A549 (cell line): ENCODE measurements at regions not wholly inside any gene's neighbourhood (a gene's known extent, or its start where the extent isn't known, plus 50 kb on each side); places are given as distances from the start of the nearest gene placed in this dataset.

Experiments used
- ATAC-seq, 2 experiments: fragments of 200-7000 bp in 1 of 2; fragments of >200 bp in 1 of 2; cut with Nextera tagmentation in 1 of 2; cut with Tn5 transposase in 1 of 2; 3 replicates each; pipeline versions ENCODE4 v1.8.0 to v1.9.1; 2018 to 2020; ENCODE audit warnings: mild to moderate bottlenecking in 1 of 2, moderate library complexity in 1 of 2
- CTCF ChIA-PET: fragments of 300-600 bp; sonication (Branson Sonifier 250); formaldehyde crosslinking; extraction: SDS; loops from one replicate; lab custom pipeline; 2021; ENCODE audit warnings: antibody characterized with exemption, inconsistent platforms; lab: Yijun Ruan, JAX
- POLR2A ChIA-PET: fragments of 350-600 bp; formaldehyde crosslinking; extraction: SDS; loops from one replicate; lab custom pipeline; 2021; ENCODE audit warnings: antibody characterized with exemption, inconsistent platforms; lab: Yijun Ruan, JAX
- DNase-seq, 2 experiments: peaks; one replicate each; pipeline versions ENCODE4 v3.0.0 to v3.0.0-alpha.2; 2011 to 2016; ENCODE audit warnings: low read depth in 1 of 2, low spot score in 1 of 2
- FAIRE-seq: peaks from 2 replicates; lab custom pipeline; 2011; peaks lifted over from hg19 to GRCh38; lab: Jason Lieb, UNC
- H3K27ac ChIP-seq, 2 experiments: fragments of >200 bp; sonication (Bioruptor Twin); formaldehyde crosslinking; 3 replicates each; pipeline ENCODE4 v1.5.1; 2016 to 2017
- H3K4me1 ChIP-seq: fragments of >200 bp; sonication (Bioruptor Twin); formaldehyde crosslinking; 3 replicates; pipeline ENCODE4 v1.6.1; 2016
- H3K4me2 ChIP-seq: fragments of >200 bp; sonication (Bioruptor Twin); formaldehyde crosslinking; 3 replicates; pipeline ENCODE4 v1.6.1; 2016
- H3K4me3 ChIP-seq: fragments of >200 bp; sonication (Bioruptor Twin); formaldehyde crosslinking; 3 replicates; pipeline ENCODE4 v1.5.1; 2016
- H3K9me3 ChIP-seq: fragments of >200 bp; sonication (Bioruptor Twin); formaldehyde crosslinking; 3 replicates; pipeline ENCODE4 v1.6.1; 2016
- BHLHE40 ChIP-seq: IDR thresholded peaks from 2 replicates; pipeline ENCODE4 v1.6.1; 2012; ENCODE audit warnings: low read depth, low read length, inconsistent platforms
- CHD2 ChIP-seq: fragments of 150-350 bp; IDR thresholded peaks from 2 replicates; pipeline ENCODE4 v1.6.1; 2014; ENCODE audit warnings: low read length; ENCODE audit not compliant: partially characterized antibody
- EHMT2 ChIP-seq: fragments of 200-600 bp; sonication (generic); IDR thresholded peaks from 2 replicates; pipeline ENCODE4 v1.6.1; 2016; ENCODE audit warnings: antibody characterized with exemption, low read depth, mild to moderate bottlenecking, moderate library complexity
- EP300 ChIP-seq, 2 experiments: fragments of >200 bp; sonication (Bioruptor Twin); formaldehyde crosslinking; IDR thresholded peaks; 2 replicates in 1 of 2; 3 replicates in 1 of 2; pipeline ENCODE4 v1.6.1; 2016 to 2017
- GATA3 ChIP-seq: IDR thresholded peaks from 2 replicates; pipeline ENCODE4 v1.6.1; 2012; ENCODE audit warnings: borderline replicate concordance
- JUN ChIP-seq, 2 experiments: fragments of >200 bp; sonication (Bioruptor Twin); formaldehyde crosslinking; IDR thresholded peaks; 2 replicates in 1 of 2; 3 replicates in 1 of 2; pipeline ENCODE4 v1.6.1; 2016 to 2017
- KDM1A ChIP-seq: fragments of 200-600 bp; sonication (generic); IDR thresholded peaks from 2 replicates; pipeline ENCODE4 v1.6.1; 2016; ENCODE audit warnings: low read depth, mild to moderate bottlenecking
- KDM5A ChIP-seq: fragments of 200-600 bp; sonication (generic); IDR thresholded peaks from 2 replicates; pipeline ENCODE4 v1.6.1; 2016; ENCODE audit warnings: antibody characterized with exemption, mild to moderate bottlenecking
- MAFK ChIP-seq: fragments of 450-650 bp; IDR thresholded peaks from 2 replicates; pipeline ENCODE4 v1.6.1; 2014; ENCODE audit not compliant: partially characterized antibody
- NR3C1 ChIP-seq: fragments of >200 bp; sonication (Bioruptor Twin); formaldehyde crosslinking; IDR thresholded peaks from 3 replicates; pipeline ENCODE4 v1.6.1; 2017
- RCOR1 ChIP-seq: fragments of 150-350 bp; IDR thresholded peaks from 2 replicates; pipeline ENCODE4 v1.6.1; 2014; ENCODE audit warnings: antibody characterized with exemption, low read length, low read depth
- SREBF2 ChIP-seq: fragments of 450-650 bp; IDR thresholded peaks from 2 replicates; pipeline ENCODE4 v1.6.1; 2014; ENCODE audit warnings: mild to moderate bottlenecking, moderate library complexity
- ZFP36 ChIP-seq: fragments of 450-650 bp; IDR thresholded peaks from 2 replicates; pipeline ENCODE4 v1.6.1; 2014; ENCODE audit warnings: borderline replicate concordance; ENCODE audit not compliant: partially characterized antibody
- WGBS: methylation state at CpG from one replicate; pipeline ENCODE4 v1.1.6; 2017; ENCODE audit errors: missing lambda C conversion rate; 5-methylcytosine and 5-hydroxymethylcytosine counted together
- TF ChIP-seq, protein P1 (sequence below): fragments of >200 bp; sonication (Bioruptor Twin); formaldehyde crosslinking; IDR thresholded peaks from 3 replicates; pipeline ENCODE4 v1.6.1; 2016
- TF ChIP-seq, protein P2 (sequence below): fragments of 150-350 bp; IDR thresholded peaks from 2 replicates; pipeline ENCODE4 v1.6.1; 2014; ENCODE audit warnings: low read depth, mild to moderate bottlenecking, low read length
- TF ChIP-seq, protein P3 (sequence below): IDR thresholded peaks from 2 replicates; pipeline ENCODE4 v1.6.1; 2012
- TF ChIP-seq, protein P4 (sequence below): fragments of 200-600 bp; sonication (generic); IDR thresholded peaks from 2 replicates; pipeline ENCODE4 v1.6.1; 2016; ENCODE audit warnings: antibody characterized with exemption, mild to moderate bottlenecking, moderate library complexity

DNA sequence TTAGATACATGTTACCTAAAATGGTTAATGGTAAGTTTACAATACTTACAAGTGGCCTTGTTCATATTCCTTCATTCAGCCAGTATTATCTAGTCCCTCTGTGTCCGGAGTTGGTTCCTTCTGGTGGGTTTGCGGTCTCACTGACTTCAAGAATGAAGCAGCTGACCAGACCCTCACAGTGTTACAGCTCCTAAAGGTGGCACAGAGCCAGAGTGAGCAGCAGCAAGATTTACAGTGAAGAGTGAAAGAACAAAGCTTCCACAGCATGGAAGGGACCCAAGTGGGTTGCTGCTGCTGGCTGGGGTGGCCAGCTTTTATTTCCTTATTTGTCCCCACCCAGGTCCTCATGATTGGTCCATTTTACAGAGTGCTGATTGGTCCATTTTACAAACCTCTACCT lies 916.8 kb downstream of the MCTP2 start:
- WGBS = 6% methylated on average over 2 of the region's 2 CpGs
- CTCF ChIA-PET = no interaction called here
- DNase-seq (no peak), FAIRE-seq (no peak), ATAC-seq (no peak)
- POLR2A ChIA-PET = no interaction called here
- Histone ChIP-seq H3K27ac (no peak overlapping the region), H3K4me1 (no peaks in the 10 kb centered on the region), H3K4me2 (no peak overlapping the region), H3K9me3 (no peaks in the 10 kb centered on the region), H3K4me3 (no peak overlapping the region)
- TF ChIP-seq JUN (IDR thresholded peaks at IDR 0.05) (no peak), GATA3 (no peak)

DNA sequence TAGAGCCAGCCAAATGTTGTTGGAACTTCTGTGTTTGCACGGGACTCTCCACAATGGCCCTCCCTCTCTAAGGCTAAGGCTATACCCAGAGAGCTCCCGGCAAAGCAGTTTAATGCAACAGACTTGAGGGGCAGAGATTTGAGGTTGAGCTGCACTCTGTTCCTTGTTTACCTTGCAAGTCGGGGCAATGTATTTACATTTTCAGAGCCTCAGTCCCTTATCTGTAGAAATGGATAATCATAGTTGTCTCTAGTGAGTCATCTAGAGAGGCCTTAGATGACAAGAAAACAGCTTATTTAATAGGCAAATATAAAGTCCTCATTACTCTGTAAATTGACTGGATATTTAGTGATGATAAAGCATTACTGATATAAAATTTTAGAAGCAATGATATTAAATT lies 917.7 kb downstream of the MCTP2 start:
- ATAC-seq = no peak
- no peak for TF ChIP-seq MAFK
- no peak for TF ChIP-seq KDM5A
- TF ChIP-seq, protein P1, sequence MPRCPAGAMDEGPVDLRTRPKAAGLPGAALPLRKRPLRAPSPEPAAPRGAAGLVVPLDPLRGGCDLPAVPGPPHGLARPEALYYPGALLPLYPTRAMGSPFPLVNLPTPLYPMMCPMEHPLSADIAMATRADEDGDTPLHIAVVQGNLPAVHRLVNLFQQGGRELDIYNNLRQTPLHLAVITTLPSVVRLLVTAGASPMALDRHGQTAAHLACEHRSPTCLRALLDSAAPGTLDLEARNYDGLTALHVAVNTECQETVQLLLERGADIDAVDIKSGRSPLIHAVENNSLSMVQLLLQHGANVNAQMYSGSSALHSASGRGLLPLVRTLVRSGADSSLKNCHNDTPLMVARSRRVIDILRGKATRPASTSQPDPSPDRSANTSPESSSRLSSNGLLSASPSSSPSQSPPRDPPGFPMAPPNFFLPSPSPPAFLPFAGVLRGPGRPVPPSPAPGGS = no peak
- no peak for TF ChIP-seq GATA3
- no peak for TF ChIP-seq NR3C1
- TF ChIP-seq RCOR1 = no peak
- no peak for TF ChIP-seq SREBF2
- TF ChIP-seq, protein P2, sequence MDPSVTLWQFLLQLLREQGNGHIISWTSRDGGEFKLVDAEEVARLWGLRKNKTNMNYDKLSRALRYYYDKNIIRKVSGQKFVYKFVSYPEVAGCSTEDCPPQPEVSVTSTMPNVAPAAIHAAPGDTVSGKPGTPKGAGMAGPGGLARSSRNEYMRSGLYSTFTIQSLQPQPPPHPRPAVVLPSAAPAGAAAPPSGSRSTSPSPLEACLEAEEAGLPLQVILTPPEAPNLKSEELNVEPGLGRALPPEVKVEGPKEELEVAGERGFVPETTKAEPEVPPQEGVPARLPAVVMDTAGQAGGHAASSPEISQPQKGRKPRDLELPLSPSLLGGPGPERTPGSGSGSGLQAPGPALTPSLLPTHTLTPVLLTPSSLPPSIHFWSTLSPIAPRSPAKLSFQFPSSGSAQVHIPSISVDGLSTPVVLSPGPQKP = no peak
- TF ChIP-seq KDM1A = no peak
- TF ChIP-seq, protein P3, sequence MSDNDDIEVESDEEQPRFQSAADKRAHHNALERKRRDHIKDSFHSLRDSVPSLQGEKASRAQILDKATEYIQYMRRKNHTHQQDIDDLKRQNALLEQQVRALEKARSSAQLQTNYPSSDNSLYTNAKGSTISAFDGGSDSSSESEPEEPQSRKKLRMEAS = no peak
- TF ChIP-seq EP300 (IDR thresholded peaks at IDR 0.05) = no peak
- no peak for TF ChIP-seq BHLHE40
- TF ChIP-seq, protein P4, sequence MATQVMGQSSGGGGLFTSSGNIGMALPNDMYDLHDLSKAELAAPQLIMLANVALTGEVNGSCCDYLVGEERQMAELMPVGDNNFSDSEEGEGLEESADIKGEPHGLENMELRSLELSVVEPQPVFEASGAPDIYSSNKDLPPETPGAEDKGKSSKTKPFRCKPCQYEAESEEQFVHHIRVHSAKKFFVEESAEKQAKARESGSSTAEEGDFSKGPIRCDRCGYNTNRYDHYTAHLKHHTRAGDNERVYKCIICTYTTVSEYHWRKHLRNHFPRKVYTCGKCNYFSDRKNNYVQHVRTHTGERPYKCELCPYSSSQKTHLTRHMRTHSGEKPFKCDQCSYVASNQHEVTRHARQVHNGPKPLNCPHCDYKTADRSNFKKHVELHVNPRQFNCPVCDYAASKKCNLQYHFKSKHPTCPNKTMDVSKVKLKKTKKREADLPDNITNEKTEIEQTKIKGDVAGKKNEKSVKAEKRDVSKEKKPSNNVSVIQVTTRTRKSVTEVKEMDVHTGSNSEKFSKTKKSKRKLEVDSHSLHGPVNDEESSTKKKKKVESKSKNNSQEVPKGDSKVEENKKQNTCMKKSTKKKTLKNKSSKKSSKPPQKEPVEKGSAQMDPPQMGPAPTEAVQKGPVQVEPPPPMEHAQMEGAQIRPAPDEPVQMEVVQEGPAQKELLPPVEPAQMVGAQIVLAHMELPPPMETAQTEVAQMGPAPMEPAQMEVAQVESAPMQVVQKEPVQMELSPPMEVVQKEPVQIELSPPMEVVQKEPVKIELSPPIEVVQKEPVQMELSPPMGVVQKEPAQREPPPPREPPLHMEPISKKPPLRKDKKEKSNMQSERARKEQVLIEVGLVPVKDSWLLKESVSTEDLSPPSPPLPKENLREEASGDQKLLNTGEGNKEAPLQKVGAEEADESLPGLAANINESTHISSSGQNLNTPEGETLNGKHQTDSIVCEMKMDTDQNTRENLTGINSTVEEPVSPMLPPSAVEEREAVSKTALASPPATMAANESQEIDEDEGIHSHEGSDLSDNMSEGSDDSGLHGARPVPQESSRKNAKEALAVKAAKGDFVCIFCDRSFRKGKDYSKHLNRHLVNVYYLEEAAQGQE = no peak
- TF ChIP-seq EHMT2 = no peak
- TF ChIP-seq, all 56 proteins: peak for 0
- H3K4me2 ChIP-seq = no peak overlapping the region
- FAIRE-seq (no peak), DNase-seq (no peak)
- CTCF ChIA-PET = no interaction called here
- no peak overlapping the region for H3K4me3 ChIP-seq
- no peak overlapping the region for H3K27ac ChIP-seq
- POLR2A ChIA-PET = no interaction called here
- no peaks in the 10 kb centered on the region for H3K9me3 ChIP-seq
- no peaks in the 10 kb centered on the region for H3K4me1 ChIP-seq
- WGBS = 3% methylated on average over 3 of the region's 3 CpGs

DNA sequence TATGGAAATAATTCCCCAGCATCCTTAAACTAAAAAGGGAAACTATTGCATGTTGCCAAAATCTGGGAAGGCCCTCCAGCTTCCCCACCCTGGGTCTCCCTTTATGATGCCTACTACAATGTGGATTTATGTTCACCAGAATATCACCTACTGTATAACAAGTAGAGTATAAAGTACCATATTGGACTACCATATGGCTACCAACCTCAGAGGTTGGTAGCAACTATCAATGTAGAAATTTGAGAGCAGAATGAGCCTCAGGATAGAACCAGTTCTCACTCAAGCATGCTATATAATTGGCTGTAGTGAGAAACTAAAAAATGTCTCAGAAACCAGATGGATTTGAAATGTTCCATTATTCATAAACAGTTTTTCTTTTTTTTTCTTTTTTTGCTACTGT lies 918.4 kb downstream of the MCTP2 start:
- ATAC-seq (no peak), FAIRE-seq (no peak), DNase-seq (no peak)
- H3K4me2 ChIP-seq = no peak overlapping the region
- H3K4me3 ChIP-seq = no peak overlapping the region
- H3K9me3 ChIP-seq = no peaks in the 10 kb centered on the region
- H3K27ac ChIP-seq = no peak overlapping the region
- ChIA-PET POLR2A (no interaction called here), CTCF (no interaction called here)
- no peaks in the 10 kb centered on the region for H3K4me1 ChIP-seq
- TF ChIP-seq, protein P4 = no peak
- TF ChIP-seq CHD2 (no peak), NR3C1 (no peak), SREBF2 (no peak), ZFP36 (no peak), KDM1A (no peak)
- TF ChIP-seq, protein P2 = no peak
